ENCODE measurements at regions not wholly inside any gene's neighbourhood (a gene's known extent, or its start where the extent isn't known, plus 50 kb on each side); places are given as distances from the start of the nearest gene placed in this dataset.
A peak's percentile ranks its signal among the peaks of the same experiment; 100 is the strongest.
"Not testable (repeated sequence)": the region's sequence is repeated elsewhere in the genome, so short reads cannot be mapped to it uniquely, and the experiment has no call there.

DNA sequence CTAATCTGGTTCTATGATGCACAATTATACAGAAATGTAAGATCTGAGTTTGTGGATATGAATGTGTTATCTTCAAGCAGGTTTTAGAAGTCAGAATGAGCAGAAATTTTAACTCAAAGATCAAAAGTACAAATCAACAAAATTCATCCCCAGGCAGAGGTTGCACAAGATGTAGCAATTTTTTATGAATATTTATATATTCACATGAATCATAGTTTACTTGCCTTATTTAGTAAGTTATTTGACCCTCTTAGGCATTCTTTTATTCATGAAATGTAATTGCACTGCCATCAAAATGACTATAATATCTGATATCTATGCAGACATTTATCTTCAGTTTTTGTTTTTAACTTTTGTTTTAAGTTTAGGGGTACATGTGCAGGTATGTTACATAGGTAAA, 103.1 kb upstream of the DAZL start:
- no peak for DNase-seq (ENCODE audit: low read depth)

DNA sequence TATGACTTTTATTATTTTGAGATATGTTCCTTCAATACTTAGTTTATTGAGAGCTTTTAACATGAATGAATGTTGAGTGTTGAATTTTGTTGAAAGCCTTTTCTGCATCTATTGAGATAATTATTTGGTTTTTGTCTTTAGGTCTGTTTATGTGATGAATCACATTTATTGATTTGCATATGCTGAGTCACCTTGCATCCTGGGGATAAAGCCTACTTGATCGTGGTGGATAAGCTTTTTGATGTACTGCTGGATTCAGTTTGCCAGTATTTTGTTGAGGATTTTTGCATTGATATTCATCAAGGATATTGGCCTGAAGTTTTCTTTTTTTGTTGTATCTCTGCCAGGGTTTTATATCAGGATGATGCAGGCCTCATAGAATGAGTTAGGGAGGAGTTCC, 106.5 kb upstream of the DAZL start:
- DNase-seq (ENCODE audit: low read depth): not testable (repeated sequence)

DNA sequence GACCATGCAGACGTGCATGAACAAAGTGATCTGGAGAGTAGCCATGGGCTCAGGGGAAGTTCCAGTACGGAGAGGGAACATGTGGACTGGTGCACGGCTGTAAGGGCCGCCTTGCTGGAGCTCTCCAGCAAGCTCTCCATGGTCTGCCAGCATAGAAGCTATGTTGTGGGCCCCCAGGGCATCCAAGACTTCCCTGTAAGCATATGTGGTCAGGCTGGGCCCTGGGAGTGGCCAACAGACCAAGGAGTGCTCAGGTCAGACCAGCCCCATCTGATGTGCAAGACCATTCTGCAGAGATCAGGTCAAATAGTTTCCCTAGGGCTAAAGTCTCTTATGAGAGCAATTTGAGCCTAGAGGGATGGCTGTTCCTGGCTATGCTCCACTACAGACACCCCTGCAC, 110.1 kb upstream of the DAZL start:
- no peak for DNase-seq (ENCODE audit: low read depth)

GRCh38 chr3:16719426-16719825, 114.2 kb upstream of the DAZL start:
- no peak for DNase-seq (ENCODE audit: low read depth)

DNA sequence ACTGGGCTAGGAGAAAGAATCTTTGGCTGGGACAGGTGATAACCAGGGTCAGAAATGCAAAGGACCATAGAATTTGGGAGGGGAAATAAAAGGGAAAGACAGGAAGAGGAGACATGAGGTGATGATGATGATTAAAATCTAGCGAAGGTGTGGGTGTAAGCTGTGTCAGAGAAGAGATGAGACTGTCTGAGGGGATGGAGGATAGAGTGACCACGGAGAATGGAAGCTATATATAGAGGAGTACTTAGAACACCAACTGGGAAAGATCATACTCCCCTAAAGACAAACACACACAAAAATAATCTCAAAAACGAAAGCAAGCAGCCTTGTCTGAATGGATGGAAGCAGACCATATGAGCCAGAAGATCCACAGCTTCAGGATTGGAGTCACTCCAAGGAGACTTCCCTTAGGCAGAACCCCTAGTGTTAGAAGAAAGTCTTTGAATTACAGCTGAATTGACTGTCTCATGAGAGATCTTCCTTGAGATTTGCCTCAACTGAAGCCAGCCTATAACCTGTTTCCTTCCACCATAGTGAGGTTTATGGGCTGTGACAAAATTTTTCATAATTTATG, 115.2 kb upstream of the DAZL start:
- DNase-seq (ENCODE audit: low read depth): no peak

DNA sequence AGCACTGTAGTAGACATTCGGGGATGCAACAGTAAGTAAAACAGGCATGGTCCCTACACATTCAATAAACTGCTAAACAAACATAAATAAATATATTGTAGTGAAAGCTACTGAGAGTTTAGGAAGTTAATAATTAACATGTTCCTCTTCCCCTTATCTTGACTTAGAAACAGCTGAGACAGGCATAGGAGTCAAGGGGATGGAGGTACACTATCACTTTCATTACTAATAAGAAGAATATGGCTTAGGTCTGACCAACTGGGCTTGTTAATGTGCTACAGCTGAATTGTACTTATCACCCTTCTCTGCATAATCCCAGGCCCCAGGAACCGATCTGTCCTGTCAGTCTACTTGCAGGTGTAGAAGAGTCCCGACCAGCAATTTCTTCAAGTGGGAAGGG, 116.3 kb upstream of the DAZL start:
- no peak for DNase-seq (ENCODE audit: low read depth)

DNA sequence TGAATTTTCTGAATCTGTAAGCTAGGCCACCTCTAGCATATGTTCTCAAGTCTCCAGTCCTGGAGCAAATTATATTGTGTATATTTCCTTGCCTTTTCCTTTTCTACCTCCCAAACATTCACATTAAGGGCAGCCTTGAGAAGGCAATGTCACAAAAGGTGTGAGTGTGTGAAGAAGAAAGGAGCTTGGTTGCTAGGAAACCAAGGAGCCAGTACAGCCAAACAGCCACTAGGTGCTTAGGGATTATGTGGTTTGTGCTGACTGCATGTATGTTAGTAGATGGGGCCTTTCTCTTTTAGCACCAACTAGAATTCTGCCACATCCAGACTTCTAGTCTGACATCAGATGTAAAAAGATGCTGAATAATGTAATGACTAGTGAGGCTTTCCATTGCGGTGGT, 118.8 kb upstream of the DAZL start:
- no peak for DNase-seq (ENCODE audit: low read depth)

DNA sequence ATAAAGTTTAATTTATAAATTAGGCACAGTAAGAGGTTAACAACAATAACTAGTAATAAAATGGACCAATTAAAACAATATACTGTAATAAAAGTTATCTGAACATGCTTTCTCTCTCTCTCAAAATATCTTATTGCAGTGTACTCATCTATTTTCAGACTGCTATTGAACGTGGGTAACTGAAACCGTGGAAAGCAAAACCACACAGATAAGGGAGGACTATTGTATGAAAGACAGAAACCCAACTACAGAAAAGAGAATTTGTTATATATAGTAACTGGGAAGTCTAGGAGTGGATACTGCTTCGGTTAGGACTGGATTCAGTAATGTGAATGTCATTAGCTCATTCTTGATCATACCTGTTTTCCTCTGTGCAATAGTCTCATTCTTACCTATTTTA, 119.3 kb upstream of the DAZL start:
- no peak for DNase-seq (ENCODE audit: low read depth)

DNA sequence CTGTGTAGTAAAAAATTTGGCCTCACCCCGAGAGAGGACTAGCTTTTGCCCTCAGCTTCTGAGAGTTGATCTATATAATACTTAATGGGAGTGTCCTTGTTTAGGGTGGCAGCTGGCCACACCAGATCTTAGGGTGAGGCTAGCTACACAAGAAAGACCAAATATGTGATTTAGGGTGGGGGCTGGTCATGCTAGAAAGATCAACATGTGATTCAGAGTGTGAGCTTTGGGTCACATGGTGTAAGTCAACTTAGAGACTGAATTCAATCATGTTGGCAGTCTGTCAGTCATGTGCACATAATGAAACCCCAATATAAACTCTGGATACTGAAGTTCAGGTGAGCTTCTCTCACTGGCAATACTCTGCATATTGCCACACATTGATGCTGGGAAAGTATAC, 120.7 kb upstream of the DAZL start:
- no peak for DNase-seq (ENCODE audit: low read depth)

DNA sequence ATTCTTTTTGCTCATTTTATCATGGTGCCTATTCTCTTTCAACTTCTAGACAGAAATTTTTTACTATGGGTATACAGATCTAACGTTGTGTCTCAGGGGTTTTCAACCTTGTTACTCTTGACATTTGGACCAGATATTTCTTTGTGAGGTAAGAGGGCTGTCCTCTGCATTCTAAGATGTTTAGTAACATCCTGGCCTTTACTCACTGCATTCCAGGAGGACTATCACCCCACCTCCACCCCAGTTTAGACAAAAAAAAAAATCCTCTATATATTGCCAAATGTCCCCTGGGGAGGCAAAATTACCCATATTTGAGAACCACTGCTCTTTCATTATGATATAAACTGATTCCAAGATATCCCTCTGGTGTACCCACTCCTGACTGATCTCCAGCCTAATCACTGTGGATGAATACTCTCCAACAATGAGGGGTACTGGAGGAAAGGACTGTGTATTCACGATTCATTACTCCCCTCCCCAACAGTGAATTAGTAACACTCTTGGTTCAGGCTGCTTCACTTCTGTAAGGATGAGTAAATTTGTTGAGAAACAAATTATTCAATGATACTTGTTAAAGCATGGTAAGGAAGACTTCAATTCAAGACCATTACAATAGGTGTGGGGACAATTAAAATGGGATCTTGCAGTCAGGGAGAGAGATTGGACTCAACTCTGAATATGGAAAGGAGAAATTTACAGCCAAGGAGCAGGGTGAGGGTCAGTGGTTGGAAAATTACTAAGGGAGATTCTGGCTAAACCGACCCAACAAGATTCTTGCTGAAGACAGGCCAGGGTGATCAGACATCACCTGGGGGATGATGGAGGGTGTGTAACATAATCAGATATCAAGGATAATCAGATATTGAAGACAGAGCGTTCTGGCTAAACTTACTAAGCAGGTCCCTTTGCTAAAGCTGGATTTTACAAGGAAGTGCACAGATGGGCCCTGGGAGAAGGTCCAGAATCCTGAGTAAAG, 123.8 kb upstream of the DAZL start:
- DNase-seq (ENCODE audit: low read depth): peak; percentile 53

GRCh38 chr3:16738451-16738850, 133.2 kb upstream of the DAZL start:
- no peak for DNase-seq (ENCODE audit: low read depth)

GRCh38 chr3:16739541-16740105, 134.4 kb upstream of the DAZL start:
- peak; percentile 67 for DNase-seq (ENCODE audit: low read depth)

DNA sequence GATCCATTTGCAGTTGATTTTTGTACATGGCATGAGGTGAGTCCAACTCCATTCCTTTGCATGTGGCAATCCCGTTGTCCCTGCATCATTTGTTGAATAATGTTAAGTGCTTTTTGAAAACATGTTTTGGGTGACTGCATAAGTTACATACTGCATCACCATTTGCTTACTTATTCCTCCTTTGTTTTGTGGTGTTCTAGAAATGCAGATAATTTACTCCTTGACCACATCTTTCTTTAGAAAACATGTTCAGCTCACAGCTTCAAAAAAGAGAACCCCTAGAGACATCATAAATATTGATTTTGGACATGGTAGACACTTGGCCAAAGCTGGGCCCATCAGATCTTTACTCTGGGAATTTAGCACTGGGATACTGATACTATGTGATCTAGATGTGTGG, 135.3 kb upstream of the DAZL start:
- peak; percentile 47 for DNase-seq (ENCODE audit: low read depth)

DNA sequence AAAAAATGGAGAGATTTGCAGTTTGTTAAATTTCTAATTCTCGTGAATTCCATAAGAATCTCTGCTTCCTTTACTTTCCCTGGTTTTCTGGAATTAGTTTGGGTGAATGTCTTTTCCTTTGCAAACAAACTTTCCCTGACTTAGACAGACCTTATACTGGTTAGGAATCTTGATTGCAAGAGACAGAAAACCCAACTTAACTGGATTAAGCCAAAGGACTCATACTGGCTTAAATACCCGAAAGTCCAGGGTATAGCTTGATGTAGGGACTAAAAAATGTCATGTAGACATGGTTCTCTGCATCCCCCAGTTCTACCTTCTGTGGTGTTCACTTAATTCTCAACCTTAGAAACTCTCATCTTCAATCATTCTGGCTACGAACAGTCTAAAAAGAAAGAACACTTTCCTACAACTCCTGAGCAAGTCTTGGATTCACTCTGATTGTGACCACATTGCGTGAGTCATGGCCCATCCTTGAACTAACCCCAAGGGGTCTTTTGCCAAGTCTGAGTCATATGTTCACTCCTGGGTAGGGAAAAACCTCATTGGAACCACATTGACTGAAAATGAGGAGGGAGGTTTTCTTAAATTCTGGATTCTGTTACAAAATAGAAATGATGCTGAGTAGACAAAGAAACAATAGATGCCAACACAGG, 136.0 kb upstream of the DAZL start:
- DNase-seq (ENCODE audit: low read depth): peak; percentile 95

DNA sequence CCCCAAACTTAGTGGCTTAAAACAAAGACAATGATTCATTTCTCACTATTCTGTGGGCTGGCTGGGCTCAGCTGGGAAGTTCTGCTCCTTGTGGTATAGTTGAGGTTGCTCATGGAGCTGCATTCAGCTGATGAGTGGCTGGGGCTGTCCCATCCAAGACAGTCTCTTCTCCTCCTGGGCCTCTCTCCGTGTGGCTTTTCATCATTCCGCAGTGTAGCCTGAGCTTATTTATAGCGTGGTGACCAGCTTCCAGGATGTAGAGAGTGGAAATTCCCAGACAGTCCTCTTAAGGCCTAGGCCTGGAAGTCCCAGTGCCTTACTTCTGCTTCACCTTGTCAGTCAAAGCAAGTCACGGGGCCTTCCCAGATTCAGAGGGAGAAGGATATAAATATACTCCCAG, 136.7 kb upstream of the DAZL start:
- no peak for DNase-seq (ENCODE audit: low read depth)

GRCh38 chr3:16743276-16743675, 138.1 kb upstream of the DAZL start:
- no peak for DNase-seq (ENCODE audit: low read depth)

- DNase-seq (ENCODE audit: low read depth): no peak
Measured at GRCh38 chr3:16759227-16759903, 125.4 kb upstream of the PLCL2 start.

DNA sequence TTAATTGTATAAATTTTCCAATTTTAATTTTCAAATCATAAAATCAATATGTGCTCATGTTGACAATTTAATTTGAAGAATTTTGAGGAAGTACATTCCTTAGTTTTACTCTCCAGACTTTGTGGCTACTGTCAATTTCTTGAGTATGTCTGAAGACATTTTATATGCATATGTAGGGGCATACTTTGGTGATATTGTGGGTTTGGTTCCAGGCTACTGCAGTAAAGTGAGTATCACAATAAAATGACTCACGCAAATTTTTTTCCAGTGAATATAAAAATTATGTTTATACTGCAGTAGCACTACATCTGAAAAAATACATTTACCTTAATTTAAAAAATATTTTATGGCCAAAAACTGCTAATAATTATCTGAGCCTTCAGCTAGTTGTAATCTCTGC, 123.2 kb upstream of the PLCL2 start:
- DNase-seq (ENCODE audit: low read depth): no peak

GRCh38 chr3:16765661-16766060, 119.1 kb upstream of the PLCL2 start:
- DNase-seq (ENCODE audit: low read depth): no peak

DNA sequence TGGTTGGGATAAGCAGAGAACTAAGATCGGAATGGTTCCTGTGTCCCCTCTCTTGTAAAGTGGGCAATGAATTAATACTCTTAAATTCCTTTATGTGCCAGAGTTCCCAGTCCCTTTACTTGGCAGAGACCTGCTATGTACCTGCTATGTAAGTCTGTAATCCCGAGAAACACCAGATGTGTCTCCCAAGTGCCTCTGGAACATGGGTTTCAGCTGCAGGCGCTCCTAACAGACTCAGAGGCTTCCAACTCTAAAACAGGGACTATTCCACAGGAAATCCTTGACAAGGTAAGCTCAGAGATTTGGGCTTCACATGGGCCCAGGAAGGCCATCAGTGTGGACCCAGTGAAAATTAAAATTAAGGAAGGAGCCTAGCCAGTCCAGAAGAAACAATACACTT, 117.7 kb upstream of the PLCL2 start:
- peak; percentile 10 for DNase-seq (ENCODE audit: low read depth)

DNA sequence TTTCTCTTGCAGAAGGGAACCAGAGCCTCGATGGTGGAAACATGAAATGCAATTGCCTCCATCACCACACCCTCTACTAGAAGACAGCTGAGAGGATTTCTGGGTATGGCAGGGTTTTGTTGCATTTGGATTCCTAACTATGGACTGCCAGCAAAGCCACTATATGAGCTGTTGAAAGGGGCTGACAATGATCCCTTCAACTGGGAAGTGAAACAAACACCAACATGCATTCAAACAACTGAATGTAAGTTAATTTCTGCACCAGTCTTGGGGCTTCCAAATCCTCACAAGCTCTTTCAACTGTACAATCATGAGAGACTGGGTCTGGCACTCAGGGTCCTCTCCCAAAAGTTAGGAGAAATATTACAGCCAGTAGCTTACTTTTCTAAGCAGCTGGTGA, 116.7 kb upstream of the PLCL2 start:
- DNase-seq (ENCODE audit: low read depth): no peak

GRCh38 chr3:16768956-16769355, 115.8 kb upstream of the PLCL2 start:
- DNase-seq (ENCODE audit: low read depth): no peak

Measured in fibroblast of the conjunctiva (primary cell).